ENCODE measurements at regions not wholly inside any gene's neighbourhood (a gene's known extent, or its start where the extent isn't known, plus 50 kb on each side); places are given as distances from the start of the nearest gene placed in this dataset.
"Not testable (repeated sequence)": the region's sequence is repeated elsewhere in the genome, so short reads cannot be mapped to it uniquely, and the experiment has no call there.

DNA sequence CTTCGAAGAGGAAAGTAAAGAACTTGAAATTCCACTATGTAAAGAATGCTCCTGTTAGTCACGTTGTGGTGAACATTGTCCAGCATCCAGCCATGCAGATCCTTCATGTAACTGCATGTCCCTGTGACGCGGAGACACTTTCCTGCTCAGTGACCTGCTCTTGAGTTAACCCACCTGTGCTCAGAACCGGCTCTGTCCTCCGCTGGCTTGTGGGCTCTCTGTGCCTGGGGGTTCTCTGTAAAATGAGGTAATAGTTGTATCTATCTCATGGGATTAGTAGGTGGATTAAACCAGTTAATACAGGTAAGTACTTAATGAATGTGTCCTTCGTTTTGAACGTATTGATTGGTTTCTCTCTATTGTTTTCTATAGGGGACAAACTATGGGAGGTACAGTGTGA is 100.6 kb upstream of the FAM153A start:
- not testable (repeated sequence) for TF ChIP-seq BACH2 (CRISPR knock-in tag; IDR thresholded peaks at IDR 0.05; ENCODE audit: borderline replicate concordance); ZC3H10 (CRISPR knock-in tag; IDR thresholded peaks at IDR 0.05); RARB (CRISPR knock-in tag; IDR thresholded peaks at IDR 0.05); ZFP30 (CRISPR knock-in tag; IDR thresholded peaks at IDR 0.05); ZNF8 (CRISPR knock-in tag; IDR thresholded peaks at IDR 0.05); ARNTL (CRISPR knock-in tag; IDR thresholded peaks at IDR 0.05; ENCODE audit: borderline replicate concordance, low read depth); POU6F1 (CRISPR knock-in tag; IDR thresholded peaks at IDR 0.05; ENCODE audit: borderline replicate concordance, low read depth)
- TF ChIP-seq, protein P1, sequence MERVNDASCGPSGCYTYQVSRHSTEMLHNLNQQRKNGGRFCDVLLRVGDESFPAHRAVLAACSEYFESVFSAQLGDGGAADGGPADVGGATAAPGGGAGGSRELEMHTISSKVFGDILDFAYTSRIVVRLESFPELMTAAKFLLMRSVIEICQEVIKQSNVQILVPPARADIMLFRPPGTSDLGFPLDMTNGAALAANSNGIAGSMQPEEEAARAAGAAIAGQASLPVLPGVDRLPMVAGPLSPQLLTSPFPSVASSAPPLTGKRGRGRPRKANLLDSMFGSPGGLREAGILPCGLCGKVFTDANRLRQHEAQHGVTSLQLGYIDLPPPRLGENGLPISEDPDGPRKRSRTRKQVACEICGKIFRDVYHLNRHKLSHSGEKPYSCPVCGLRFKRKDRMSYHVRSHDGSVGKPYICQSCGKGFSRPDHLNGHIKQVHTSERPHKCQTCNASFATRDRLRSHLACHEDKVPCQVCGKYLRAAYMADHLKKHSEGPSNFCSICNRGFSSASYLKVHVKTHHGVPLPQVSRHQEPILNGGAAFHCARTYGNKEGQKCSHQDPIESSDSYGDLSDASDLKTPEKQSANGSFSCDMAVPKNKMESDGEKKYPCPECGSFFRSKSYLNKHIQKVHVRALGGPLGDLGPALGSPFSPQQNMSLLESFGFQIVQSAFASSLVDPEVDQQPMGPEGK (CRISPR knock-in tag; IDR thresholded peaks at IDR 0.05; ENCODE audit: borderline replicate concordance): not testable (repeated sequence)
